HL-60 (cell line): ENCODE measurements at regions not wholly inside any gene's neighbourhood (a gene's known extent, or its start where the extent isn't known, plus 50 kb on each side); places are given as distances from the start of the nearest gene placed in this dataset.

Source experiments
- CTCF ChIP-seq: IDR thresholded peaks from one replicate; pipeline ENCODE4 v1.5.1; 2011; ENCODE audit warnings: low read length, control low read depth, inconsistent platforms; ENCODE audit not compliant: insufficient read depth
- GABPA ChIP-seq: IDR thresholded peaks from 2 replicates; pipeline ENCODE4 v1.6.1; 2012; ENCODE audit warnings: low read depth
- POLR2AphosphoS5 ChIP-seq: IDR thresholded peaks from 2 replicates; pipeline ENCODE4 v1.6.1; 2012; ENCODE audit warnings: low read depth
- REST ChIP-seq: IDR thresholded peaks from 2 replicates; pipeline ENCODE4 v1.6.1; 2012; ENCODE audit warnings: low read depth; ENCODE audit not compliant: insufficient replicate concordance
- SPI1 ChIP-seq: IDR thresholded peaks from 2 replicates; pipeline ENCODE4 v1.6.1; 2012; ENCODE audit warnings: low read depth, mild to moderate bottlenecking, borderline replicate concordance

DNA sequence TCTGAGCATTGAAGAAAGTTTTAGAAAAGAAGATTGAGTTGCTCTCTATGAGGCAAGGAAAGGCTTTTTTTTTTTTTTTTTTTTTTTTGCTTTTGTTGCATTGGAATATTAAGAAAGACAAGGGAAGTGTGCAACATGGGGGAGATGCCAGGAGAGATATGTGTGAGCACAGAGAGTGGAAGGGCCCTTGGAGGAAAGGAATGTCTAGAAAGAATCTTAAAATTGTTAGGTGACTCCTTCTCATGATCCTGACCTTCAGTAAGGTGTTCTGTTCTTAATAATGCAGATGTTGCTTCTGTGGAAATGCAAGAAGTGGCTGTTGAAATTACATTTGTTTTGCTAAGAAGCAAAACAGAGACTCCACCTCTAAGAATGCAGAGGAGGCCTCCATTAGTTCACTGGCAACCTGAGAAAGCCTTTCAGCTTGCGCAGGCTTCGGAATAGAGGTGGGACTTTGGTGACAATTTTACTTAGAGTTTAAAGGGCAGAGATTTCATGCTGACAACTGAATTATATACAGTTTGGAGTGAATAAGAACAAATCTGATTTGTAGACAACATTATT is 118.0 kb upstream of the ASCC3 start:
- TF ChIP-seq CTCF (no peak), REST (no peak), GABPA (no peak), POLR2AphosphoS5 (no peak), SPI1 (no peak)
